IMR-90 (cell line): ENCODE measurements at regions not wholly inside any gene's neighbourhood (a gene's known extent, or its start where the extent isn't known, plus 50 kb on each side); places are given as distances from the start of the nearest gene placed in this dataset.

Experiments used
- ATAC-seq: fragments of 200-7000 bp; cut with Tn5 transposase; 2 replicates; pipeline ENCODE4 v1.9.1; 2020; ENCODE audit warnings: low read depth, mild to moderate bottlenecking, moderate library complexity
- BruUV-seq: library from RNA; stranded (reverse); fragments of 400-500 nt; replicated peaks from 2 replicates; lab custom pipeline; 2021; lab: Mats Ljungman, UMichigan
- CTCF ChIA-PET: fragments of 300-600 bp; formaldehyde crosslinking; extraction: SDS; loops from one replicate; lab custom pipeline; 2021; ENCODE audit warnings: antibody characterized with exemption; lab: Yijun Ruan, JAX
- POLR2A ChIA-PET: fragments of 300-600 bp; sonication (Branson Sonifier 250); formaldehyde crosslinking; loops from one replicate; lab custom pipeline; 2022; ENCODE audit warnings: antibody characterized with exemption; ENCODE audit not compliant: unreplicated experiment; lab: Charles Lee
- DNase-seq: peaks from one replicate; pipeline ENCODE4 v3.0.0; 2013
- H2AFZ ChIP-seq: replicated peaks from 2 replicates; pipeline ENCODE3; 2013; ENCODE audit warnings: low read length, mild to moderate bottlenecking; ENCODE audit not compliant: poor library complexity
- H2AK5ac ChIP-seq: 2 replicates; pipeline ENCODE4 v1.6.1; 2013; ENCODE audit warnings: low read depth, low read length, inconsistent platforms
- H2AK9ac ChIP-seq: replicated peaks from 2 replicates; pipeline ENCODE3; 2013; ENCODE audit warnings: mild to moderate bottlenecking, low read depth, low read length, moderate library complexity; ENCODE audit not compliant: poor library complexity
- H2BK120ac ChIP-seq: 2 replicates; pipeline ENCODE4 v1.6.1; 2013; ENCODE audit warnings: low read depth, low read length, inconsistent platforms
- H2BK15ac ChIP-seq: 3 replicates; pipeline ENCODE4 v1.6.1; 2013; ENCODE audit warnings: low read depth, low read length, inconsistent platforms
- H2BK20ac ChIP-seq: 2 replicates; pipeline ENCODE4 v1.6.1; 2013; ENCODE audit warnings: low read depth, mild to moderate bottlenecking, inconsistent platforms, low read length, moderate library complexity
- H2BK5ac ChIP-seq: 2 replicates; pipeline ENCODE4 v1.6.1; 2013; ENCODE audit warnings: mild to moderate bottlenecking, low read depth, low read length, inconsistent platforms; ENCODE audit not compliant: poor library complexity, severe bottlenecking
- H3K14ac ChIP-seq: replicated peaks from 2 replicates; pipeline ENCODE4 v1.6.1; 2013; ENCODE audit warnings: low read depth, low read length, inconsistent platforms
- H3K18ac ChIP-seq: 2 replicates; pipeline ENCODE4 v1.6.1; 2013; ENCODE audit warnings: low read depth, low read length, control low read depth
- H3K23ac ChIP-seq: 2 replicates; pipeline ENCODE4 v1.6.1; 2013; ENCODE audit warnings: low read depth, low read length, inconsistent platforms
- H3K27ac ChIP-seq: 2 replicates; pipeline ENCODE4 v1.5.1; 2013; ENCODE audit warnings: mild to moderate bottlenecking, control low read depth, low read length; ENCODE audit not compliant: insufficient read depth
- H3K27me3 ChIP-seq: 2 replicates; pipeline ENCODE4 v1.6.1; 2013; ENCODE audit warnings: low read length; ENCODE audit not compliant: control insufficient read depth, insufficient read depth
- H3K36me3 ChIP-seq: 2 replicates; pipeline ENCODE4 v1.6.1; 2013; ENCODE audit warnings: low read length, mixed read lengths; ENCODE audit not compliant: control insufficient read depth, insufficient read depth
- H3K4ac ChIP-seq: 2 replicates; pipeline ENCODE4 v1.6.1; 2013; ENCODE audit warnings: low read depth, low read length, inconsistent platforms
- H3K4me1 ChIP-seq: 2 replicates; pipeline ENCODE4 v1.6.1; 2013; ENCODE audit warnings: low read length, mixed read lengths; ENCODE audit not compliant: control insufficient read depth, insufficient read depth
- H3K4me2 ChIP-seq: 2 replicates; pipeline ENCODE4 v1.6.1; 2013; ENCODE audit warnings: low read depth, mild to moderate bottlenecking, control low read depth, low read length, moderate library complexity
- H3K4me3 ChIP-seq: 2 replicates; pipeline ENCODE4 v1.5.1; 2013; ENCODE audit warnings: low read depth, mild to moderate bottlenecking, control low read depth, low read length, moderate library complexity; ENCODE audit not compliant: insufficient read depth
- H3K56ac ChIP-seq: 2 replicates; pipeline ENCODE4 v1.6.1; 2013; ENCODE audit warnings: low read length, inconsistent platforms; ENCODE audit not compliant: insufficient read depth; ENCODE audit errors: extremely low read depth
- H3K79me1 ChIP-seq, 2 experiments: 2 replicates each; pipeline ENCODE4 v1.6.1; 2013; ENCODE audit warnings: low read length in 2 of 2, inconsistent platforms in 1 of 2, low read depth in 1 of 2
- H3K9ac ChIP-seq: 2 replicates; pipeline ENCODE4 v1.6.1; 2013; ENCODE audit warnings: low read depth, low read length, control low read depth
- H3K9me1 ChIP-seq: 2 replicates; pipeline ENCODE4 v1.6.1; 2013; ENCODE audit warnings: low read length, inconsistent platforms; ENCODE audit not compliant: insufficient read depth
- H3K9me3 ChIP-seq: 2 replicates; pipeline ENCODE4 v1.6.1; 2013; ENCODE audit warnings: low read length; ENCODE audit not compliant: control insufficient read depth, insufficient read depth
- H4K20me1 ChIP-seq: 2 replicates; pipeline ENCODE4 v1.6.1; 2013; ENCODE audit warnings: low read length, inconsistent platforms; ENCODE audit not compliant: insufficient read depth
- H4K5ac ChIP-seq: 2 replicates; pipeline ENCODE4 v1.6.1; 2013; ENCODE audit warnings: mild to moderate bottlenecking, low read depth, low read length, control low read depth
- H4K8ac ChIP-seq, 2 experiments: 2 replicates each; pipeline ENCODE4 v1.6.1; 2013; ENCODE audit warnings: low read depth in 2 of 2, low read length in 2 of 2, control low read depth in 1 of 2, inconsistent platforms in 1 of 2
- H4K91ac ChIP-seq: 2 replicates; pipeline ENCODE4 v1.6.1; 2013; ENCODE audit warnings: low read depth, low read length, inconsistent platforms; ENCODE audit not compliant: insufficient read depth
- BHLHE40 ChIP-seq: fragments of 150-350 bp; IDR thresholded peaks from 2 replicates; pipeline ENCODE4 v1.6.1; 2016; ENCODE audit warnings: mild to moderate bottlenecking, low read depth, low read length
- CEBPB ChIP-seq: IDR thresholded peaks from 2 replicates; pipeline ENCODE4 v1.6.1; 2012; ENCODE audit warnings: low read depth, low read length, improper control_type of control experiment
- CHD1 ChIP-seq: IDR thresholded peaks from 2 replicates; pipeline ENCODE4 v1.6.1; 2012; ENCODE audit warnings: low read depth, low read length, improper control_type of control experiment
- CTCF ChIP-seq: conservative IDR thresholded peaks from 2 replicates; pipeline ENCODE4 v1.5.1; 2012; ENCODE audit warnings: mild to moderate bottlenecking, low read depth, low read length, improper control_type of control experiment
- ELK1 ChIP-seq: fragments of 150-350 bp; IDR thresholded peaks from 2 replicates; pipeline ENCODE4 v1.6.1; 2016; ENCODE audit warnings: low read depth, mild to moderate bottlenecking, low read length, moderate library complexity, borderline replicate concordance
- FOS ChIP-seq: fragments of 150-350 bp; IDR thresholded peaks from 2 replicates; pipeline ENCODE4 v1.6.1; 2016; ENCODE audit warnings: low read depth, low read length
- MAFK ChIP-seq: IDR thresholded peaks from 2 replicates; pipeline ENCODE4 v1.6.1; 2012; ENCODE audit warnings: low read depth, low read length, improper control_type of control experiment
- MAZ ChIP-seq: IDR thresholded peaks from 2 replicates; pipeline ENCODE4 v1.6.1; 2012; ENCODE audit warnings: low read depth, mild to moderate bottlenecking, low read length, improper control_type of control experiment, moderate library complexity, borderline replicate concordance
- MXI1 ChIP-seq: IDR thresholded peaks from 2 replicates; pipeline ENCODE4 v1.6.1; 2012; ENCODE audit warnings: low read depth, mild to moderate bottlenecking, low read length, moderate library complexity, borderline replicate concordance
- NFE2L2 ChIP-seq: fragments of 150-350 bp; IDR thresholded peaks from 2 replicates; pipeline ENCODE4 v1.6.1; 2016; ENCODE audit warnings: low read depth, mild to moderate bottlenecking, low read length
- POLR2A ChIP-seq: IDR thresholded peaks from 2 replicates; pipeline ENCODE4 v1.6.1; 2012; ENCODE audit warnings: mild to moderate bottlenecking, low read depth, low read length
- RAD21 ChIP-seq: IDR thresholded peaks from 2 replicates; pipeline ENCODE4 v1.6.1; 2012; ENCODE audit warnings: low read length, improper control_type of control experiment
- RCOR1 ChIP-seq: IDR thresholded peaks from 2 replicates; pipeline ENCODE4 v1.6.1; 2012; ENCODE audit warnings: mild to moderate bottlenecking, low read length, improper control_type of control experiment; ENCODE audit not compliant: insufficient replicate concordance
- RFX5 ChIP-seq: IDR thresholded peaks from 2 replicates; pipeline ENCODE4 v1.8.0; 2012; ENCODE audit warnings: low read depth, mild to moderate bottlenecking, low read length, moderate library complexity
- SMC3 ChIP-seq: fragments of 150-350 bp; IDR thresholded peaks from 2 replicates; pipeline ENCODE4 v1.6.1; 2016; ENCODE audit warnings: low read depth, mild to moderate bottlenecking, antibody characterized with exemption, low read length, moderate library complexity
- WGBS, 2 experiments: methylation state at CpG; one replicate each; pipeline versions ENCODE4 v1.1.5 to v1.1.7; 2013; ENCODE audit warnings: missing lambda C conversion rate in 2 of 2; ENCODE audit not compliant: insufficient read length in 1 of 2; ENCODE audit errors: extremely low coverage in 2 of 2; 5-methylcytosine and 5-hydroxymethylcytosine counted together
- dilution Hi-C: fragments of 300-500 bp; cut with HindIII; formaldehyde crosslinking; loops from one replicate; pipeline ENCODE4 v1.14.3; 2018; ENCODE audit warnings: low sequenced_read_pairs; ENCODE audit not compliant: unreplicated experiment
- in situ Hi-C: fragments of 300-500 bp; cut with MboI; formaldehyde crosslinking; loops from 3 replicates; pipeline ENCODE4 v1.14.3; 2019; ENCODE audit warnings: low sequenced_read_pairs, inconsistent platforms, mixed read lengths
- intact Hi-C: fragments of 100-400 bp; cut with micrococcal nuclease; formaldehyde crosslinking; loops from 2 replicates; pipeline ENCODE4 v1.10.0; 2022
- TF ChIP-seq, protein P1 (sequence below): fragments of 150-350 bp; IDR thresholded peaks from 2 replicates; pipeline ENCODE4 v1.6.1; 2017; ENCODE audit warnings: mild to moderate bottlenecking, antibody characterized with exemption, low read length, low read depth

- in situ Hi-C loops (no loop called here), intact Hi-C loops (no loop called here), dilution Hi-C loops (no loop called here)
- TF ChIP-seq RAD21 (no peak), MAFK (no peak), MXI1 (no peak), SMC3 (no peak), RCOR1 (no peak), BHLHE40 (no peak), NFE2L2 (no peak), CEBPB (no peak), MAZ (no peak), CHD1 (no peak), ELK1 (no peak), POLR2A (no peak), CTCF (no peak), RFX5 (no peak), FOS (no peak)
- TF ChIP-seq, protein P1, sequence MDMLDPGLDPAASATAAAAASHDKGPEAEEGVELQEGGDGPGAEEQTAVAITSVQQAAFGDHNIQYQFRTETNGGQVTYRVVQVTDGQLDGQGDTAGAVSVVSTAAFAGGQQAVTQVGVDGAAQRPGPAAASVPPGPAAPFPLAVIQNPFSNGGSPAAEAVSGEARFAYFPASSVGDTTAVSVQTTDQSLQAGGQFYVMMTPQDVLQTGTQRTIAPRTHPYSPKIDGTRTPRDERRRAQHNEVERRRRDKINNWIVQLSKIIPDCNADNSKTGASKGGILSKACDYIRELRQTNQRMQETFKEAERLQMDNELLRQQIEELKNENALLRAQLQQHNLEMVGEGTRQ, result no peak
- ChIA-PET CTCF (no interaction called here), POLR2A (no interaction called here)
- no peak for ATAC-seq
- Histone ChIP-seq H4K91ac (no peak overlapping the region), H4K20me1 (no peaks in the 10 kb centered on the region), H3K27ac (no peak overlapping the region), H4K8ac (no peak overlapping the region), H3K9me3 (no peaks in the 10 kb centered on the region), H3K27me3 (peaks cover 18% of the 10 kb centered on the region), H3K9me1 (no peaks in the 10 kb centered on the region), H3K79me1 (no peaks in the 10 kb centered on the region), H3K56ac (no peak overlapping the region), H2AFZ (no peak overlapping the region), H2AK5ac (no peak overlapping the region), H2BK5ac (no peak overlapping the region), H2BK120ac (no peak overlapping the region), H3K14ac (no peak overlapping the region), H2BK20ac (no peak overlapping the region), H3K23ac (no peak overlapping the region), H3K4me1 (no peaks in the 10 kb centered on the region), H2BK15ac (no peak overlapping the region), H3K4ac (no peak overlapping the region), H3K36me3 (no peaks in the 10 kb centered on the region), H3K9ac (no peak overlapping the region), H4K5ac (no peak overlapping the region), H2AK9ac (no peak overlapping the region), H3K4me2 (no peak overlapping the region), H3K4me3 (no peak overlapping the region), H3K18ac (no peak overlapping the region)
- WGBS, 2 experiments, result 0% methylated on average over 1 of the region's 7 CpGs; no CpG with 5 or more reads in 1 of the 2 experiments
- no peak for DNase-seq
- no TSS peak for BruUV-seq
Observed at GRCh38 chr2:204205538-204205937, 269.0 kb downstream of the ICOS start.
